ENCODE measurements at regions not wholly inside any gene's neighbourhood (a gene's known extent, or its start where the extent isn't known, plus 50 kb on each side); places are given as distances from the start of the nearest gene placed in this dataset.

DNA sequence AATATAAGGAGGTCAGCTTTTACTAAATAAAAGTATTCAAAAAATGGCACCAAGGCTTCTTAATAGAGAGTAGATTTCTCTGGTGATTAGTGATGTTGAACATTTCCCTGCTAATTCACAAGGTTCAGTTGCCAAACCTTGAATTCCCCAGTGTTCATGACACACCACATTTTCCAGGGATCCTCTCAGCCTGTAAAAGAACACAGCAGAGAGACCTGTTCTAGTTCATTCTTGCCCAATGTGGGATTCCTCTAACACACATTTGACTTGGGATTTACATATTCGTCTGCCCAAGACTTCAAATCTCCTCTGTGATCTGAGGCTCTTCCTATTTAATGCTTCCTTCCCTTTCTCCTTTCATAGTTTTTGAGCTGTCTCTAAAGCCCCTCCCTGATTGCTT is 273.2 kb upstream of the CDH9 start:
- Histone ChIP-seq H3K4me1 (ENCODE audit: control insufficient read depth in 3 of 3, insufficient read depth in 2 of 3, low read depth in 1 of 3, low read length in 2 of 3) (no peaks in the 10 kb centered on the region), H3K27ac (ENCODE audit: low read depth in 1 of 3, low read length in 2 of 3) (no peak overlapping the region), H3K36me3 (ENCODE audit: control insufficient read depth in 3 of 3, insufficient read depth in 2 of 3, low read depth in 1 of 3, low read length in 3 of 3) (no peaks in the 10 kb centered on the region), H3K27me3 (ENCODE audit: control insufficient read depth in 3 of 3, insufficient read depth in 3 of 3, low read length in 3 of 3) (no peaks in the 10 kb centered on the region), H3K4me3 (ENCODE audit: low read depth in 1 of 3, low read length in 3 of 3) (no peak overlapping the region), H3K9me3 (ENCODE audit: control insufficient read depth in 2 of 2, insufficient read depth in 1 of 2, low read depth in 1 of 2, low read length in 1 of 2) (no peaks in the 10 kb centered on the region)
- DNase-seq (no peak), FAIRE-seq (no peak)
- WGBS, 3 donors = 55 to 76% (median 61%) methylated on average over 1 of the region's 1 CpG

GRCh38 chr5:27308153-27308552 is 269.8 kb upstream of the CDH9 start:
- WGBS, 3 donors = 80 to 85% (median 80%) methylated on average over 4 of the region's 4 CpGs
- FAIRE-seq = no peak
- no peak overlapping the region for H3K4me3 ChIP-seq (ENCODE audit: low read depth in 1 of 3, low read length in 3 of 3)

DNA sequence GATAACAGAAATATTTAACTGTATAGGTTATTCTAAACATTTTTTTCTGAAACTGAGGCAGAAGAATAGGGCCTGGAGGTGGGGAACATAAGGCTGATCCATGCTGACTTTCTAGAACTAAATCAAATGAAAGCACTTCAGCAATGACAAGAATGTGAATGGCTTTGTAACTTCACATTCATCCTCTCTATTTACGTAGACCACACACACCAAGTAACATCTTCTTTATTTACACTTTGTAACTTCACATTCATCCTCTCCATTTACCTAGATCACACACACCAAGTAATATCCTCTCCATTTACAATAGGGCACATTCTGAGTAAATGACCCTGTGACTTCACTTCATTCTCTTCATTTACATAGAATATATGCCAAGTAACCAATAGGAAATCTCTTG is 251.8 kb upstream of the CDH9 start:
- DNase-seq (no peak), FAIRE-seq (no peak)
- peaks cover 0 to 4% of the 10 kb centered on the region in 2 donors for H3K9me3 ChIP-seq (ENCODE audit: control insufficient read depth in 2 of 2, insufficient read depth in 1 of 2, low read depth in 1 of 2, low read length in 1 of 2)
- H3K4me3 ChIP-seq (ENCODE audit: low read depth in 1 of 3, low read length in 3 of 3) = no peak overlapping the region
- no peaks in the 10 kb centered on the region for H3K4me1 ChIP-seq (ENCODE audit: control insufficient read depth in 3 of 3, insufficient read depth in 2 of 3, low read depth in 1 of 3, low read length in 2 of 3)
- 82 to 86% (median 86%) methylated on average over 1 of the region's 1 CpG for WGBS, 3 donors
- H3K36me3 ChIP-seq (ENCODE audit: control insufficient read depth in 3 of 3, insufficient read depth in 2 of 3, low read depth in 1 of 3, low read length in 3 of 3) = no peaks in the 10 kb centered on the region
- H3K27me3 ChIP-seq (ENCODE audit: control insufficient read depth in 3 of 3, insufficient read depth in 3 of 3, low read length in 3 of 3) = no peaks in the 10 kb centered on the region
- no peak overlapping the region for H3K27ac ChIP-seq (ENCODE audit: low read depth in 1 of 3, low read length in 2 of 3)

More at GRCh38 chr5:27308153-27308552, 269.8 kb upstream of the CDH9 start:
- no peaks in the 10 kb centered on the region for H3K9me3 ChIP-seq (ENCODE audit: control insufficient read depth in 2 of 2, insufficient read depth in 1 of 2, low read depth in 1 of 2, low read length in 1 of 2)
- no peaks in the 10 kb centered on the region for H3K27me3 ChIP-seq (ENCODE audit: control insufficient read depth in 3 of 3, insufficient read depth in 3 of 3, low read length in 3 of 3)
- H3K4me1 ChIP-seq (ENCODE audit: control insufficient read depth in 3 of 3, insufficient read depth in 2 of 3, low read depth in 1 of 3, low read length in 2 of 3) = no peaks in the 10 kb centered on the region
- H3K27ac ChIP-seq (ENCODE audit: low read depth in 1 of 3, low read length in 2 of 3) = no peak overlapping the region
- H3K36me3 ChIP-seq (ENCODE audit: control insufficient read depth in 3 of 3, insufficient read depth in 2 of 3, low read depth in 1 of 3, low read length in 3 of 3) = no peaks in the 10 kb centered on the region
- no peak for DNase-seq

DNA sequence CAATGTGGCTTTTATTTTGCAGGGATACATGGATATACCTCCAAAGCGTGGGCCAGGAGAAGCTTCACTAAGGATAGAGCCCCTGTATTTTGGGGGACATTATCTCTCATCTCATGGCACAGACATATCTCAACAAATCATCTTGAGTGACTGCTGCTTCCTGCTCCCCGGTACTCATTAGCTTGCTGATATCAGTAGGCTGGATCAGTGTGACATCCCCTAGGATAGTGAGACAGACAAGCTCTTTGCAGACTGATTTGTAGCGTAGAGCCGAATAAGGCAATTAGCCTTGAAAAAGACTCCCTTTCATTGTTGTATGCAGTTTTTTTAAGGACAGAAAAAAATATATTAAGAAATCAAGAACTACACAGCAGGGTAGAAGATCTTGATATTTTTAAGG is 237.7 kb upstream of the CDH9 start:
- Histone ChIP-seq H3K4me1 (ENCODE audit: control insufficient read depth in 3 of 3, insufficient read depth in 2 of 3, low read depth in 1 of 3, low read length in 2 of 3) (no peaks in the 10 kb centered on the region), H3K36me3 (ENCODE audit: control insufficient read depth in 3 of 3, insufficient read depth in 2 of 3, low read depth in 1 of 3, low read length in 3 of 3) (no peaks in the 10 kb centered on the region), H3K4me3 (ENCODE audit: low read depth in 1 of 3, low read length in 3 of 3) (no peak overlapping the region), H3K27ac (ENCODE audit: low read depth in 1 of 3, low read length in 2 of 3) (no peak overlapping the region), H3K9me3 (ENCODE audit: control insufficient read depth in 2 of 2, insufficient read depth in 1 of 2, low read depth in 1 of 2, low read length in 1 of 2) (no peaks in the 10 kb centered on the region), H3K27me3 (ENCODE audit: control insufficient read depth in 3 of 3, insufficient read depth in 3 of 3, low read length in 3 of 3) (no peaks in the 10 kb centered on the region)
- no peak for DNase-seq
- WGBS, 3 donors = 73 to 74% (median 73%) methylated on average over 4 of the region's 4 CpGs
- FAIRE-seq = no peak

DNA sequence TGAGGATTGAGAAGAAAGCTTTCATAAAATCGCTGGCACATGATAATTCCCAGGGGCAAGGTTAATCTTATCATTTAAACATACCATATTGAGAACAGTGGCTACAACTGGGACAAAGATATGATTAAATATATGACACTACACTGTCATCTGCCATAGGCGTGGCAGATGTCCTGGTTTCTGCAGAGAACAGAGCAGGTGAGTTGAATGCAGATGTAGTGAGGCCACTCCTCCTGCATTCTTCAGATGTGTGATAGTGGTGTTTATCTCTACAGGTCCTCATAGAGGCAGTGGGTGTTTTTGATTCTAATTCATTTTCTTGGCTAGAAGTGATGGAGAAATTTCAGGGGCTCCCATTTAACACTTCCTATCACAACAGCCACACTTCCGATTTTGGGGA is 237.0 kb upstream of the CDH9 start:
- no peak overlapping the region for H3K4me3 ChIP-seq (ENCODE audit: low read depth in 1 of 3, low read length in 3 of 3)
- WGBS, 3 donors = 65 to 79% (median 78%) methylated on average over 3 of the region's 3 CpGs
- no peaks in the 10 kb centered on the region for H3K27me3 ChIP-seq (ENCODE audit: control insufficient read depth in 3 of 3, insufficient read depth in 3 of 3, low read length in 3 of 3)
- no peak for FAIRE-seq
- no peak for DNase-seq
- no peaks in the 10 kb centered on the region for H3K9me3 ChIP-seq (ENCODE audit: control insufficient read depth in 2 of 2, insufficient read depth in 1 of 2, low read depth in 1 of 2, low read length in 1 of 2)
- no peaks in the 10 kb centered on the region for H3K36me3 ChIP-seq (ENCODE audit: control insufficient read depth in 3 of 3, insufficient read depth in 2 of 3, low read depth in 1 of 3, low read length in 3 of 3)
- no peak overlapping the region for H3K27ac ChIP-seq (ENCODE audit: low read depth in 1 of 3, low read length in 2 of 3)
- H3K4me1 ChIP-seq (ENCODE audit: control insufficient read depth in 3 of 3, insufficient read depth in 2 of 3, low read depth in 1 of 3, low read length in 2 of 3) = no peaks in the 10 kb centered on the region

- Histone ChIP-seq H3K36me3 (ENCODE audit: control insufficient read depth in 3 of 3, insufficient read depth in 2 of 3, low read depth in 1 of 3, low read length in 3 of 3) (no peaks in the 10 kb centered on the region), H3K4me3 (ENCODE audit: low read depth in 1 of 3, low read length in 3 of 3) (no peak overlapping the region), H3K4me1 (ENCODE audit: control insufficient read depth in 3 of 3, insufficient read depth in 2 of 3, low read depth in 1 of 3, low read length in 2 of 3) (no peaks in the 10 kb centered on the region), H3K9me3 (ENCODE audit: control insufficient read depth in 2 of 2, insufficient read depth in 1 of 2, low read depth in 1 of 2, low read length in 1 of 2) (peaks cover 0 to 7% of the 10 kb centered on the region in 2 donors), H3K27me3 (ENCODE audit: control insufficient read depth in 3 of 3, insufficient read depth in 3 of 3, low read length in 3 of 3) (no peaks in the 10 kb centered on the region), H3K27ac (ENCODE audit: low read depth in 1 of 3, low read length in 2 of 3) (no peak overlapping the region)
- DNase-seq (no peak), FAIRE-seq (no peak)
- 87 to 92% (median 89%) methylated on average over 4 of the region's 4 CpGs for WGBS, 3 donors
Measured at GRCh38 chr5:27269766-27270165, 231.4 kb upstream of the CDH9 start.

- H3K27ac ChIP-seq (ENCODE audit: low read depth in 1 of 3, low read length in 2 of 3) = no peak overlapping the region
- FAIRE-seq = no peak
- WGBS, 3 donors = 90 to 94% (median 93%) methylated on average over 25 to 27 of the region's 27 CpGs
Measured at GRCh38 chr5:27267209-27267824, 228.9 kb upstream of the CDH9 start.

DNA sequence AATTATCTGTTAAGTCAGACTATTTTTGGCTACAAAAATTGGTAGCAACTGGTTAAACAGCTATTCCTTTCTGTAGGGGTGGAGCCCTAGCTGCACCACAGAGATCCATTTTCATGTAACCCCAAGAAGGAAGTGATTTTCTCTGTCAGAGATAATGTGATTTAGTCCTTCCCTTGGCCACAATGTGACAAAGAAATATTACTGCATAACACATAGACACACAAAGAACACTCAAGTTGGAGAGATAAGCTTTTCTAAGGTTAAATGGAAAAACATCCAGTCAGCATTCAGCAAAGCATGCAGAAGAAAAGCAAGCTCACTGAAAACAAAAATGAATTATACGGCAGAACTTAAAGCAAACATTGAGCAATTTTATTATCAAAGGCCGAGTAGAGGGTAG is 227.8 kb upstream of the CDH9 start:
- no peak for FAIRE-seq
- WGBS, 3 donors = 55 to 79% (median 57%) methylated on average over 2 of the region's 2 CpGs
- H3K4me3 ChIP-seq (ENCODE audit: low read depth in 1 of 3, low read length in 3 of 3) = no peak overlapping the region

More at GRCh38 chr5:27267209-27267824, 228.9 kb upstream of the CDH9 start:
- no peak for DNase-seq
- H3K27me3 ChIP-seq (ENCODE audit: control insufficient read depth in 3 of 3, insufficient read depth in 3 of 3, low read length in 3 of 3) = no peaks in the 10 kb centered on the region
- no peaks in the 10 kb centered on the region for H3K36me3 ChIP-seq (ENCODE audit: control insufficient read depth in 3 of 3, insufficient read depth in 2 of 3, low read depth in 1 of 3, low read length in 3 of 3)
- H3K9me3 ChIP-seq (ENCODE audit: control insufficient read depth in 2 of 2, insufficient read depth in 1 of 2, low read depth in 1 of 2, low read length in 1 of 2) = peaks cover 1 to 17% of the 10 kb centered on the region in 2 donors
- H3K4me1 ChIP-seq (ENCODE audit: control insufficient read depth in 3 of 3, insufficient read depth in 2 of 3, low read depth in 1 of 3, low read length in 2 of 3) = no peaks in the 10 kb centered on the region
- H3K4me3 ChIP-seq (ENCODE audit: low read depth in 1 of 3, low read length in 3 of 3) = no peak overlapping the region

GRCh38 chr5:27257696-27258095 is 219.3 kb upstream of the CDH9 start:
- FAIRE-seq (no peak), DNase-seq (no peak)
- H3K27ac ChIP-seq (ENCODE audit: low read depth in 1 of 3, low read length in 2 of 3) = no peak overlapping the region
- 71 to 83% (median 73%) methylated on average over 3 of the region's 3 CpGs for WGBS, 3 donors
- H3K4me1 ChIP-seq (ENCODE audit: control insufficient read depth in 3 of 3, insufficient read depth in 2 of 3, low read depth in 1 of 3, low read length in 2 of 3) = no peaks in the 10 kb centered on the region
- no peak overlapping the region for H3K4me3 ChIP-seq (ENCODE audit: low read depth in 1 of 3, low read length in 3 of 3)
- H3K36me3 ChIP-seq (ENCODE audit: control insufficient read depth in 3 of 3, insufficient read depth in 2 of 3, low read depth in 1 of 3, low read length in 3 of 3) = no peaks in the 10 kb centered on the region
- peaks cover 0 to 5% of the 10 kb centered on the region in 2 donors for H3K9me3 ChIP-seq (ENCODE audit: control insufficient read depth in 2 of 2, insufficient read depth in 1 of 2, low read depth in 1 of 2, low read length in 1 of 2)
- no peaks in the 10 kb centered on the region for H3K27me3 ChIP-seq (ENCODE audit: control insufficient read depth in 3 of 3, insufficient read depth in 3 of 3, low read length in 3 of 3)

More for the DNA sequence above, 227.8 kb upstream of the CDH9 start:
- Histone ChIP-seq H3K27me3 (ENCODE audit: control insufficient read depth in 3 of 3, insufficient read depth in 3 of 3, low read length in 3 of 3) (no peaks in the 10 kb centered on the region), H3K27ac (ENCODE audit: low read depth in 1 of 3, low read length in 2 of 3) (no peak overlapping the region), H3K9me3 (ENCODE audit: control insufficient read depth in 2 of 2, insufficient read depth in 1 of 2, low read depth in 1 of 2, low read length in 1 of 2) (peaks cover 1 to 17% of the 10 kb centered on the region in 2 donors), H3K36me3 (ENCODE audit: control insufficient read depth in 3 of 3, insufficient read depth in 2 of 3, low read depth in 1 of 3, low read length in 3 of 3) (no peaks in the 10 kb centered on the region), H3K4me1 (ENCODE audit: control insufficient read depth in 3 of 3, insufficient read depth in 2 of 3, low read depth in 1 of 3, low read length in 2 of 3) (no peaks in the 10 kb centered on the region)
- DNase-seq = no peak

Data from small intestine (tissue), 7 donors.